A673 (cell line): ENCODE measurements at regions not wholly inside any gene's neighbourhood (a gene's known extent, or its start where the extent isn't known, plus 50 kb on each side); places are given as distances from the start of the nearest gene placed in this dataset.

ENCODE experiments used
- BruUV-seq: library from RNA; stranded (reverse); fragments of 400-500 nt; replicated peaks from 2 replicates; lab custom pipeline; 2021; lab: Mats Ljungman, UMichigan
- CTCF ChIA-PET: fragments of 300-600 bp; sonication (Branson Sonifier 250); formaldehyde crosslinking; loops from one replicate; lab custom pipeline; 2022; ENCODE audit warnings: antibody characterized with exemption; lab: Charles Lee
- POLR2A ChIA-PET: fragments of 300-600 bp; sonication (Branson Sonifier 250); formaldehyde crosslinking; loops from one replicate; lab custom pipeline; 2022; ENCODE audit warnings: antibody characterized with exemption; ENCODE audit not compliant: low non-redundant PET; lab: Charles Lee
- DNase-seq: peaks from one replicate; pipeline ENCODE4 v3.0.0-alpha.2; 2015; ENCODE audit warnings: low spot score
- H3K27ac ChIP-seq: fragments of 200-600 bp; sonication (generic); 2 replicates; pipeline ENCODE4 v1.5.1; 2016; ENCODE audit warnings: mixed run types, low read depth, mild to moderate bottlenecking, mixed read lengths, antibody characterized with exemption, low read length; ENCODE audit not compliant: poor library complexity, severe bottlenecking
- H3K27me3 ChIP-seq: fragments of 200-600 bp; sonication (generic); replicated peaks from 2 replicates; pipeline ENCODE4 v1.6.1; 2017; ENCODE audit warnings: mixed run types, low read depth, mild to moderate bottlenecking, mixed read lengths, antibody characterized with exemption, low read length; ENCODE audit not compliant: insufficient read depth, poor library complexity
- H3K36me3 ChIP-seq: fragments of 200-600 bp; sonication (generic); 2 replicates; pipeline ENCODE4 v1.6.1; 2016; ENCODE audit warnings: mixed run types, mild to moderate bottlenecking, mixed read lengths, antibody characterized with exemption, low read length; ENCODE audit not compliant: insufficient read depth, poor library complexity, severe bottlenecking
- H3K4me1 ChIP-seq: fragments of 200-600 bp; sonication (generic); 2 replicates; pipeline ENCODE4 v1.6.1; 2017; ENCODE audit warnings: mixed run types, mild to moderate bottlenecking, mixed read lengths, antibody characterized with exemption, low read length; ENCODE audit not compliant: insufficient read depth, poor library complexity, severe bottlenecking
- H3K4me3 ChIP-seq: fragments of 200-600 bp; sonication (generic); 2 replicates; pipeline ENCODE4 v1.5.1; 2016; ENCODE audit warnings: low read depth, mixed run types, mild to moderate bottlenecking, mixed read lengths, low read length; ENCODE audit not compliant: poor library complexity, severe bottlenecking
- H3K9me3 ChIP-seq: fragments of 200-600 bp; sonication (generic); 2 replicates; pipeline ENCODE4 v1.6.1; 2016; ENCODE audit warnings: mixed run types, low read depth, mild to moderate bottlenecking, mixed read lengths, antibody characterized with exemption, low read length; ENCODE audit not compliant: poor library complexity, severe bottlenecking
- CTCF ChIP-seq: fragments of 300-800, 200-600 bp; sonication (generic); conservative IDR thresholded peaks from 2 replicates; pipeline ENCODE4 v1.5.1; 2017; ENCODE audit warnings: low read depth, mild to moderate bottlenecking, antibody characterized with exemption, low read length, moderate library complexity, mixed read lengths
- EZH2 ChIP-seq: fragments of 200-600 bp; sonication (generic); IDR thresholded peaks from 2 replicates; pipeline ENCODE4 v1.6.1; 2017; ENCODE audit warnings: borderline replicate concordance, low read depth, mild to moderate bottlenecking, mixed read lengths, antibody characterized with exemption, low read length; ENCODE audit not compliant: poor library complexity, severe bottlenecking
- intact Hi-C: fragments of 100-400 bp; cut with micrococcal nuclease; formaldehyde crosslinking; loops from one replicate; pipeline ENCODE4 v1.10.0; 2022; ENCODE audit not compliant: unreplicated experiment

GRCh38 chr10:54909165-54909564 is 108.1 kb upstream of the PCDH15 start:
- H3K4me1 ChIP-seq, result no peaks in the 10 kb centered on the region
- TF ChIP-seq EZH2 (no peak), CTCF (no peak)
- intact Hi-C loops, result no loop called here
- BruUV-seq, result no TSS peak
- POLR2A ChIA-PET, result no interaction called here
- H3K27ac ChIP-seq, result no peak overlapping the region
- H3K27me3 ChIP-seq, result no peaks in the 10 kb centered on the region
- DNase-seq, result no peak
- no peaks in the 10 kb centered on the region for H3K36me3 ChIP-seq
- CTCF ChIA-PET, result no interaction called here
- no peak overlapping the region for H3K4me3 ChIP-seq
- H3K9me3 ChIP-seq, result peaks cover 25% of the 10 kb centered on the region

DNA sequence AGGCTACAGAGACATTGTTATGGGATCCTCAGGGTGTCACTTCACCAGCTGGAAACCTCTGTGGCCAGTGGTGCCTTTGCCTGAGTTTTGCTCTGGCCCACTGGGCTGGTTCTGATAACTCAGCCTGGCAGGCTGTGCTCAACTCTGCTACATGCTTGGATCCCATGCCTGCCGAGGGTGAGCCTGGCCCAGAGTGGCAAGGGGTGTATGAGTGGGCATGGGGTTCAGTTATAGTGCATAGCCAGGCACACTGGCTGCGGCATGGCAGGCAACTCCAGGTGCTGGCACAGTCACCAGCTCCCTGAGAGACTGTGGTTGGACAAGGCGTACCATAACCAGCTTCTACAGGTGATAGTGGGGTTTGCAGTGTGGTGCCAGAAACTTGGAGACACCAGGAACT is 107.0 kb upstream of the PCDH15 start:
- Histone ChIP-seq H3K4me3 (no peak overlapping the region), H3K27ac (no peak overlapping the region), H3K36me3 (no peaks in the 10 kb centered on the region), H3K27me3 (no peaks in the 10 kb centered on the region), H3K9me3 (peaks cover 17% of the 10 kb centered on the region), H3K4me1 (no peaks in the 10 kb centered on the region)
- intact Hi-C loops, result no loop called here
- TF ChIP-seq EZH2, result no peak
- no TSS peak for BruUV-seq
- no peak for DNase-seq
- POLR2A ChIA-PET, result no interaction called here
- CTCF ChIA-PET, result no interaction called here

- POLR2A ChIA-PET, result no interaction called here
- no TSS peak for BruUV-seq
- TF ChIP-seq CTCF (no peak), EZH2 (no peak)
- intact Hi-C loops, result no loop called here
- Histone ChIP-seq H3K36me3 (no peaks in the 10 kb centered on the region), H3K9me3 (peaks cover 15% of the 10 kb centered on the region), H3K4me1 (no peaks in the 10 kb centered on the region), H3K27me3 (no peaks in the 10 kb centered on the region), H3K4me3 (no peak overlapping the region), H3K27ac (no peak overlapping the region)
- CTCF ChIA-PET, result no interaction called here
- DNase-seq, result no peak
These were observed 105.9 kb upstream of the PCDH15 start for GRCh38 chr10:54906940-54907339.

DNA sequence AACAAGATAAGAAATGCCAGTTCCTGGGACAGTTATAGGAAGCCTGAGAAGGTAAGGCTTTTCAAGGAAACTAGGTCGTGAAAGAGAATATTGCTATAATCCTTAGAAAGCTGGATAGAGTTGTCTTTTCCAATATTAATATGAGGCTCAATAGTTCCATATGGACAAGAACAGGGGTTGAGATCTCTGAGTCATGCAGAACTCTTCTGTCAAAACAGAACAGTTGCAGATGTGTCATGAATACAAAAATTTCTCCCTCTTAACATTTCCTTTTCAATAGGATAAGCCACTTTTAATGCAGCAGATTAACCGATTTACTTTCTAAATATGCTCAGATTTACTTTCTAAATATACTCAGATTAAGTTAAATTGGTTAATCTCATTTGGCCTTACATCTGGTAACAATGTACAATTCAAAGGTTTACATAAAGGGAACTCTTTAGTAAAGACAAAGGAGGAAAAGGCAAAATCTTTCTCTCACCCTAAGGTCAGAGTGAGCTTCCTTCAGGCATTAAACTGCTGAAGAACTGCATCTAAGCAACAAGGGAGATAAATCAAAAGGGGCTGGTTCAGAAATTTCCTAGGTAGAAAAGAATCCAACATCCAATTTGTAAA is 104.7 kb upstream of the PCDH15 start:
- CTCF ChIA-PET, result no interaction called here
- no TSS peak for BruUV-seq
- DNase-seq, result no peak
- TF ChIP-seq CTCF, result no peak
- no peak for TF ChIP-seq EZH2
- Histone ChIP-seq H3K4me1 (no peaks in the 10 kb centered on the region), H3K27me3 (no peaks in the 10 kb centered on the region), H3K4me3 (no peak overlapping the region), H3K9me3 (peaks cover 15% of the 10 kb centered on the region), H3K36me3 (no peaks in the 10 kb centered on the region), H3K27ac (no peak overlapping the region)
- intact Hi-C loops, result no loop called here
- POLR2A ChIA-PET, result no interaction called here
